ENCODE measurements at regions not wholly inside any gene's neighbourhood (a gene's known extent, or its start where the extent isn't known, plus 50 kb on each side); places are given as distances from the start of the nearest gene placed in this dataset.

DNA sequence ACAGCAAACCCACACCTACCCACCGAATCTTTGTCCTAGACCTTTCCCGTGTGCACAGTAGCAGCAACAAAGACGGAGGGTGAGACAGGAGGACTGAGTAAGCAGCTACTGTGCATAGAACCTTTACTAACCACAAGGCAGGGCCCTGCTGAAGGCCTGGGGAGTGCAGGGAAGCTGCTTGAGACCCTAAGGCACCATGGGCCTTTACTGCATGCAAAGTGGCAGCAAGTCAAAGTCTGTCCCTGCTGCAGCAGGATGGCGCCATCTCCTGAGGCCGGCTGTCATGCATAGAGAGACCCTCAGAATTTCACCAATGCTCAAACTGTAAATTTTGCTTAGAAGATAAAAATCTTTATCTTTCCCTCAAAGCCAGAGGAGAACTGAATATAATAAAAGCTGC is 610.5 kb downstream of the ACTR3B start:
- Histone ChIP-seq H3K9me3 (ENCODE audit: low read depth) (no peaks in the 10 kb centered on the region), H2AFZ (replicated peaks) (peak overlapping the region; percentile 13), H3K27me3 (no peaks in the 10 kb centered on the region), H3F3A (ENCODE audit: low read depth) (no peaks in the 10 kb centered on the region), H3K4me1 (no peaks in the 10 kb centered on the region), H3K79me2 (ENCODE audit: low read depth) (no peaks in the 10 kb centered on the region), H3K36me3 (no peaks in the 10 kb centered on the region), H4K20me1 (ENCODE audit: low read depth) (no peaks in the 10 kb centered on the region), H3K4me2 (no peak overlapping the region), H3K27ac (no peak overlapping the region), H3K4me3 (no peak overlapping the region), H3K9ac (no peak overlapping the region)
- H3K27me3 Mint-ChIP-seq (ENCODE audit: insufficient read depth, low read depth), result no peaks in the 10 kb centered on the region
- H3K4me1 Mint-ChIP-seq, result no peaks in the 10 kb centered on the region
- peak; percentile 43 for DNase-seq (ENCODE audit: low spot score)
- peaks cover 13% of the 10 kb centered on the region for H3K9me3 Mint-ChIP-seq
- H3K36me3 Mint-ChIP-seq, result no peaks in the 10 kb centered on the region
- TF ChIP-seq, protein P1, sequence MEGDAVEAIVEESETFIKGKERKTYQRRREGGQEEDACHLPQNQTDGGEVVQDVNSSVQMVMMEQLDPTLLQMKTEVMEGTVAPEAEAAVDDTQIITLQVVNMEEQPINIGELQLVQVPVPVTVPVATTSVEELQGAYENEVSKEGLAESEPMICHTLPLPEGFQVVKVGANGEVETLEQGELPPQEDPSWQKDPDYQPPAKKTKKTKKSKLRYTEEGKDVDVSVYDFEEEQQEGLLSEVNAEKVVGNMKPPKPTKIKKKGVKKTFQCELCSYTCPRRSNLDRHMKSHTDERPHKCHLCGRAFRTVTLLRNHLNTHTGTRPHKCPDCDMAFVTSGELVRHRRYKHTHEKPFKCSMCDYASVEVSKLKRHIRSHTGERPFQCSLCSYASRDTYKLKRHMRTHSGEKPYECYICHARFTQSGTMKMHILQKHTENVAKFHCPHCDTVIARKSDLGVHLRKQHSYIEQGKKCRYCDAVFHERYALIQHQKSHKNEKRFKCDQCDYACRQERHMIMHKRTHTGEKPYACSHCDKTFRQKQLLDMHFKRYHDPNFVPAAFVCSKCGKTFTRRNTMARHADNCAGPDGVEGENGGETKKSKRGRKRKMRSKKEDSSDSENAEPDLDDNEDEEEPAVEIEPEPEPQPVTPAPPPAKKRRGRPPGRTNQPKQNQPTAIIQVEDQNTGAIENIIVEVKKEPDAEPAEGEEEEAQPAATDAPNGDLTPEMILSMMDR (IDR thresholded peaks at IDR 0.05), result peak; percentile 48
- TF ChIP-seq EZH2phosphoT487 (IDR thresholded peaks at IDR 0.05), result no peak
- no peak overlapping the region for H3K27ac Mint-ChIP-seq
- no peak overlapping the region for H3K4me3 Mint-ChIP-seq

DNA sequence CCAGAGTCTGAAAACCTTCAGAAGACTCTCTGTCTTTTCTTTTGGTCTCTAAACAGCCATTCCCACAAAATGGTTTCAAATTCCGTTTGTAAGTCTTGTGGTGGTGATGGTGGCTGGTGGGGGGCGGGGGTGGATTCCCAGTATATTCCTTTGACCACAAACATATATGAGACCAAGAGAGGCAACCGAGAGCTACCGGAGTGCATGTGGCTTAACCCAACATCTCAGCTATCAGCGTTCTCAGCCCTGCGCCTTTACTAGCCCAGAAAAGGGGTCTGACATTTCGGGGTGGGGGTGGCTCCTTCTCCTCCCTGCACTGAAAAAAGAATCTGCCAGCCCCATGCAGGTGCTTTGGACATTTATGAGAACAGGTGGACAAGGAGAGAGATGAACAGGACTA is 621.1 kb downstream of the ACTR3B start:
- no peak overlapping the region for H3K4me3 Mint-ChIP-seq
- Histone ChIP-seq H2AFZ (replicated peaks) (no peak overlapping the region), H3K4me3 (no peak overlapping the region), H3K9me3 (ENCODE audit: low read depth) (no peaks in the 10 kb centered on the region), H3F3A (ENCODE audit: low read depth) (no peaks in the 10 kb centered on the region), H3K27ac (no peak overlapping the region), H3K4me2 (no peak overlapping the region), H3K27me3 (no peaks in the 10 kb centered on the region), H4K20me1 (ENCODE audit: low read depth) (no peaks in the 10 kb centered on the region), H3K9ac (no peak overlapping the region), H3K36me3 (no peaks in the 10 kb centered on the region), H3K79me2 (ENCODE audit: low read depth) (no peaks in the 10 kb centered on the region), H3K4me1 (no peaks in the 10 kb centered on the region)
- no peaks in the 10 kb centered on the region for H3K36me3 Mint-ChIP-seq
- peaks cover 2% of the 10 kb centered on the region for H3K27me3 Mint-ChIP-seq (ENCODE audit: insufficient read depth, low read depth)
- no peaks in the 10 kb centered on the region for H3K4me1 Mint-ChIP-seq
- H3K9me3 Mint-ChIP-seq, result peaks cover 16% of the 10 kb centered on the region
- TF ChIP-seq EZH2 (IDR thresholded peaks at IDR 0.05) (no peak), EZH2phosphoT487 (IDR thresholded peaks at IDR 0.05) (no peak)
- TF ChIP-seq, protein P1 (IDR thresholded peaks at IDR 0.05), result no peak
- H3K27ac Mint-ChIP-seq, result no peak overlapping the region
- DNase-seq (ENCODE audit: low spot score), result no peak

DNA sequence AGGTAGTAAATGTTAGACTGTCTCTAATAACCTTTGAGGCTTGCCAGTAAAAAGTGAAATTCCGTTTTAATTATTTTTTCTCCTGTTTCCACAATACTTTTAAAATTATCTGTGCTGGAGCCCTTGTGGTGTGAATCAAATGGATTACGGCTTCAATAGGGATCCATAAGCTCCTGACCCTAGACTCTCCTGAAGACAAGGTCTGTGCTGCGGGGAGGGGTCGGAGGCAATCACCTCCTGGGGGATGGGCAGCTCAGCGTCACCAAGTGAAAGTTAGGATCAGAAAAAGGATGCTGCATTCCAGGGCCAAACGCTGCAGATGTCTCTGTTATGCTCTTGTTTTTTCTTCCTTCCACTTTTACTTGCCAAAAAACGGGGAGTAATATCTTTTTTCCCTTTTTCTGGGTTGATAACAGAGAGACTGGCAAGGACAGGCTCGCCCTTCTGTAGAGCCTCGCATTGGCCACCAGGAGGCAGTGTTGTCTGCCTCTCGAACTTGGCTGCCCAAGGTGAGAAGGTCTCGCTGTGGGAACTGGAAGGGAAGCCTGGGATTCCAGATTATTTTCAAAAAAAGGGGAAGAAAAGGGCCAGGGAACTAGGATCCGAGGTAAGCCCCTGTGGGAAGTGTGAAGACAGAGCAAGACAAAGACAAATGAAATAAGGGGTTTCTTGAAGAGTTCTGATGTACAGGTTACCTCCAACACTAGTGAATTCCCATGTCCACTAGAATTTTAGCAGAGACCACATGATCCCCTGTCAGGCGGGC is 621.9 kb downstream of the ACTR3B start:
- no peaks in the 10 kb centered on the region for H3K27me3 ChIP-seq
- H3K27me3 Mint-ChIP-seq (ENCODE audit: insufficient read depth, low read depth), result peaks cover 3% of the 10 kb centered on the region
- no peak overlapping the region for H3K27ac Mint-ChIP-seq
- no peaks in the 10 kb centered on the region for H3K79me2 ChIP-seq (ENCODE audit: low read depth)
- H3F3A ChIP-seq (ENCODE audit: low read depth), result no peaks in the 10 kb centered on the region
- H4K20me1 ChIP-seq (ENCODE audit: low read depth), result no peaks in the 10 kb centered on the region
- peaks cover 19% of the 10 kb centered on the region for H3K9me3 Mint-ChIP-seq
- peak overlapping the region; percentile 70 for H3K4me2 ChIP-seq
- no peaks in the 10 kb centered on the region for H3K4me1 ChIP-seq
- no peaks in the 10 kb centered on the region for H3K9me3 ChIP-seq (ENCODE audit: low read depth)
- no peaks in the 10 kb centered on the region for H3K4me1 Mint-ChIP-seq
- H3K36me3 ChIP-seq, result no peaks in the 10 kb centered on the region
- peak overlapping the region; percentile 39 for H3K4me3 ChIP-seq
- peak overlapping the region; percentile 99 for H2AFZ ChIP-seq (replicated peaks)
- peak; percentile 62 for DNase-seq (ENCODE audit: low spot score)
- H3K36me3 Mint-ChIP-seq, result no peaks in the 10 kb centered on the region
- no peak for TF ChIP-seq EZH2phosphoT487 (IDR thresholded peaks at IDR 0.05)
- TF ChIP-seq, protein P1 (IDR thresholded peaks at IDR 0.05), result peak; percentile 88
- H3K4me3 Mint-ChIP-seq, result no peak overlapping the region
- no peak overlapping the region for H3K9ac ChIP-seq
- H3K27ac ChIP-seq, result no peak overlapping the region

All from neural progenitor cell (in vitro differentiated cells).